ENCODE measurements at regions not wholly inside any gene's neighbourhood (a gene's known extent, or its start where the extent isn't known, plus 50 kb on each side); places are given as distances from the start of the nearest gene placed in this dataset.

DNA sequence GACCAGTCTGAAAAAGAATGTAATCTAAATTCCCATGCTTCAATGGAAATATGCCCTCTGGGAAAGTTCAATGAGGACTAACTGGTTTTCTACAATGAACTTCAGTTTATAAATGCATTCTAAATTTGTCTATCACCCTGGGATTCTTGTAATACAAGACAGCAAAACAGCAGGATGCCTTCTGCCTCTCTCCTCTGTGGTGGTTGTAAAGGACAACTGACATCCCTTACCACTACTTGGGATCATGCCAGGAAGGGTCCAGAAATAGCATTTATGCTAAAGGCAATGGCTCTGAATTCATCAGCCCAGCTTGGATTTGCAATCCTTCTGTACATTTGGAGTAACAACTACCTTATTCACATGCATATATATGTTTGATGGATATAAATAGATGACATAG lies 97.3 kb upstream of the ADAMTS16 start:
- no peak for DNase-seq

DNA sequence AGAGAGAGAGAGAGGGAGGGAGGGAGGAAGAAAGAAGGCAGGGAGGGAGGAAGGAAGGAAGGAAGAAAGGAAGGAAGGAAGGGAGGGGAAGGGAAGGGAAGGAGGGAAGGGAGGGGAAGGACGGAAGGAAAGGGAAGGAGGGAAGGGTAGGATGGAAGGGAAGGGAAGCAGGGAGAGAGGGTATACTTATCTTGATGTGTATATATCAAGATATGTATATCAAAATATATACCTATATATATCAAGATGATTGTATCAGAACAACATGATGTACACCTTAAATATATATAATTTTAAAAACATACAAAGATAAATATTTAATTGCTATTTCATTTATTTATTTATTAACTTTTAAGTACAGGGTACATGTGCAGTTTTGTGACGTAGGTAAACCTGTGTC lies 96.8 kb upstream of the ADAMTS16 start:
- no peak for DNase-seq

DNA sequence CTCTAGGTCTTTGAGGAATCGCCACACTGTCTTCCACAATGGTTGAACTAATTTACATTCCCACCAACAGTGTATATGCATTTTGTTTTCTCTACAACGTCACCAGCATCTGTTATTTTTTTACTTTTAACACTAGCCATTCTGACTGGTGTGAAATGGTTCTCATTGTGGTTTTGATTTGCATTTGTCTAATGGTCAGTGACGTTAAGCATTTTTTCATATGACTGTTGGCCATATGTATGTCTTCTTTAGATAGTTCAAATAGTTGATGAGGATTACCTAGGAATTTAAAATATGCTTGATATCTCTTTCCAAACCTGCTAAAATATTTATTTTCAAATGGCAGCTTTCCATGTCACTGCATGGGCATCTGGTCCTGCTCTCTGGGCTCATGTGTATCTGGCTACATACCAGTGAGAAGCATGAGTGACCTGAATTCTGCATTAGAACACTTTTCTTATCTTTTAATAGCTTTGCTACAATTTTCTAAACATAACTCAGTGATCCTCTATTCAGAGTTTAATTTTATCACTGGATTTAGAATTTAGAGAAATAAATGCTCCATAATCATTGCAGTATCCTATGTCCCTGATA lies 95.8 kb upstream of the ADAMTS16 start:
- no peak for DNase-seq

DNA sequence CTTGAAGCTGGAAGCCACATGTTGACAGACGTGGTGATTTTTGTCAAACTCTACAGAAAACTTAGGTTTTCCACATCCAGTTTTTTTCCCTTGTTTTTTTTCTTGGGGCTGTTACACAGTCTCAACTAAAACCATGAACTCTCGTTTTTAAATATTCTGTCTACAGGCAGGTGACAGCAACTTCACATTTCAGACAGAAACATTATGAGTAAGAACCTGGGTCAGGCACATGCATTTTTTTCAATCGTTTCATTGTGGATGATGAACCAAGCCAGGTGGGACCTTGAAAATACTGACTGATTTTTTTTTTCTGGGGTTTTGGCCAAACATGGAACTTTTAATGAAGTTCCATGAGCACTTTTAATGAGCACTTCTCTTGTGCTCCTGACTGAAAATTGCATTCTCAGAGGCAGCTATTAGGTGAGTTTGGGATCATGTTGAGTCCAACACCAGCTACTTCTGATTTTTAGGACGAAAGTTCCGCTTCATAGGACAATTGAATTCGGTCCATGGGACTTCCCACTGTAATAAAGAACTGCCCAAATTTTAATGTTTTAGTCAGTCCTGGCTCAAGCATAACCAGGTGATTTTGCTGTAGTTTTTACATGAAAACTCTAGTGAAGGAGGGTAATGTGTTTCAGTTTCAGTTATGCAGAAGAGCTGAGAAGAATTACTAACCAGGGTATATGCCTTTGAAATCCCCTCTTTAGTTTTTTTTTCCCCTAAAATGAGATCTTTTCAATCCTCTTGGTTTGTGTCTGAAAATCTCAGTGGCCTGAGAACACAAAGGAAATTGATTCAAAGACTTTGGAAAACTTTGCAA lies 93.2 kb upstream of the ADAMTS16 start:
- DNase-seq, result no peak

DNA sequence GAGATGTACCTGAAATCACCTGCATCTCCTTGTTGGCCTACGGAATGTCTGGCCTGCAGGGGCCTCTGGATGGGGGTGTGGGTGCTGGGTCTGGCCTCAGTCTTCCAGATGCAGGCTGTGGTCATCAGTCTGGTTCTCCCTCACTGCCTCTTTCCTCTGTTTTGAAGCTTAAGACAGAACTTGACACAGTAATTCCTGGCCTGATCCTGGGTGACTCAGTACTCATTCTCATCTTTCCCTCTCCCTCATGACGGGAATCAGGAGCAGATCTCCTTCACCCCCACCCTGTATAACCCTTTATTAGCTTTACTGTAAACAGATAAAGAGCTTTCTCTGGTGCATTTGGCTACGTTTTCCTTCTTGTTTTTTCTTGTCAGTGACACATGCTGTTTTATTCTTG lies 89.3 kb upstream of the ADAMTS16 start:
- DNase-seq, result no peak

DNA sequence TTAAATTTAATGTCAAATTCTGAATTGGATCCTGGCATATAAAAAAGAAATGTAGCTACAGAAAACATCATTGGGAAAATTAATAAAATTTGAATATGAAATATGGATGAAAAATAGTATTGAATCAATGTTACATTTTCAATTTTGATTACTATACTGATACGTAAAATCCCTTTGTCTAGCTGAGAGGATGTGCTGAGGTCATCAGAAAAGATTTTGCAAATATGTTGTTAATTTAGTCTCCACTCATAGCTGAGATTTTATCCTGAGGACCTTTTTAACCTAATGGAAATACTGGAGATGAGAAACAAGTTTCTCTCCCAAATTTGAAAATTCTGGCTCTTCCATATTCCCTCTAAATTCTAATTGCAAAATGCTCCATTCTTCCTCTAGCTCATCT lies 84.4 kb upstream of the ADAMTS16 start:
- no peak for DNase-seq

DNA sequence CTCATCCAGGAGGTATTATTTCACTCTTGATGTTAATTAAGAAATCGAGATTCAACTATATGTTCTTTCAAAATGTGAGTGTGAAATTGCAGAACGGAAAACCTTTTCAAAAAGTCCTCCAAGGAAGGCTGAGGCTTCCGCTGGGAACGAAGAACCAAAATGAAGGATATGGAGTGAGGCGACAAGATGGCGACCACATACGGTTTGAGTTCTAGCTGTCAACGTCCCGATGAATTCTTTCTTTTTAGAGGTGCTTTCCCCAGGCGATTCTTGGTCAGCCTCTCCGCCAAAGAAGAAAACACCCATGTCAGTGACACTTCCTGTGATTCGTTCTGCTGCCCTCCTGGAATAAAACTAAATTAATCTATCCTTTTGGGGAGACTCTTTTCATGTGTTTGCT lies 78.3 kb upstream of the ADAMTS16 start:
- DNase-seq, result no peak

DNA sequence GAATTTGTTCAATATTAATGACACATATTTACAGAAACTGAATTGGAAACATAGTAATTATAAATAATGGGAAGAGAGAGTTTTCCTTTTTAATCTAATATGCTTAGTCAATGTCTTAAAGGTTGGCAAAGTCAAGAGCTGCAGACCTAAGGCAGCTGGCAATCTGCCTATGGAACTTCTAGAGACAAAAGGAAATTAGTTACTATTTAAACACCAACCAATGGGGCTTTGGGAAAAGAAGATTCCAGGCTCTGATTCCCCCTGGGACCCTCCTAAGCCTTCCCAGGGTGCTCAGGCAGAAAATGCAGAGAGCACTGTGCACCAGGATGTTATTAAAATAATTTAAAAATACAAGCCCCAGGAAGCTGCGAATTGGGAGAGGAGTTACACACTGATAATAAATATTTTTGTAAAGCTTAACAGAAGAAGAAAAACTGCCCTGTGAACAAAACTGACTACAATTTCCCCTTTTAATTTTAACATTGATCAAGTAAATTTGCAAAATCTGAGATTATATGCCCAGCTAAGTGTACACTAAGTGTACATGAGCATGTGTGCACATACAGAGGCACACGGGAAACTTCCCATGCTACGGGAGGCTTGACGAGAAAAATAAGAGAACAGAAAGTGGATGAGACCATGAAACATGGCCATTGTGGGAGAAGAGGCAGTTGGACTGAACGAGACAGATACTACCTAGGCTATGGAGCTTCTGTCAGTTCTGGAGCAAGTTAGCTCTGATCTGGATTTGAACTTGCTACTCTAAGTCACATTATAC lies 77.4 kb upstream of the ADAMTS16 start:
- no peak for DNase-seq

DNA sequence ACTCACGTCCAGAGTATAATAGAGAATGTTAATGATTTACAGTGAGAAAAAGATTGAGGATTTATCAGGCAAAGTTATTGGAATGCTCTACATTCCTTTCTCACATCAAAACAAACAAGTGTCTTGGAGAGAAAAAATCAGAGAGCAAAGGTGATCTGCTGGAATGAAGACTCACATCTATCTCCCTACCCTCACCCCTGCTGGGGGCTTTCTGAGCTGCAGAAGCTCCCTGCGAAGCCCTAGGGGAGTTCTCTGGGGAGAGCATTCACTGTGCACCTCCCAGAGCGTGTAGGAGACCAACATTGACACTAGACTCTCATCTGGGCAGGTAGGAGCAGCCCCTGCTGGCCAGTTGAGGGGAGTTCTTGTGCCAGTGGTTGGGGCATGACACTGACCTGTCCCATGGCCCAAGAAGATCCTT lies 76.6 kb upstream of the ADAMTS16 start:
- no peak for DNase-seq

DNA sequence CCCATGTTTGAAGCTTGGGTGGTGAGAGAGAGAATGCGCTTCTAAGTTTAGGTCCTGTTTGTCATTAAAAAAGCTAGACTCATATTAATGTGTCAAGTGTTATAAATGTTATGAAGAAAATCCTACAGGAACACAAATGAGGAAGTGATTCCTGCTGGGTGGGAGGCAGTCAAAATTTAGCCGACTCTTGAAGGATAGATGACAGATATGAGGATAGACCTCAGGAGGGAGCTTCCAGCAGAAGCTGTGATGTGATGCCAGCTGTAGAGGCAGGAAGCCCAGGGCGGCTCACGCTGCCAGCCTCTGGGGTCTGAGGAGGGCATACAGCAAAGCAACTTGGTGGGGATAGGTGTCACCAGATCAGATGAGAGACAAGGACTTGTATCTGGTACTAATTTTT lies 74.7 kb upstream of the ADAMTS16 start:
- DNase-seq, result no peak

DNA sequence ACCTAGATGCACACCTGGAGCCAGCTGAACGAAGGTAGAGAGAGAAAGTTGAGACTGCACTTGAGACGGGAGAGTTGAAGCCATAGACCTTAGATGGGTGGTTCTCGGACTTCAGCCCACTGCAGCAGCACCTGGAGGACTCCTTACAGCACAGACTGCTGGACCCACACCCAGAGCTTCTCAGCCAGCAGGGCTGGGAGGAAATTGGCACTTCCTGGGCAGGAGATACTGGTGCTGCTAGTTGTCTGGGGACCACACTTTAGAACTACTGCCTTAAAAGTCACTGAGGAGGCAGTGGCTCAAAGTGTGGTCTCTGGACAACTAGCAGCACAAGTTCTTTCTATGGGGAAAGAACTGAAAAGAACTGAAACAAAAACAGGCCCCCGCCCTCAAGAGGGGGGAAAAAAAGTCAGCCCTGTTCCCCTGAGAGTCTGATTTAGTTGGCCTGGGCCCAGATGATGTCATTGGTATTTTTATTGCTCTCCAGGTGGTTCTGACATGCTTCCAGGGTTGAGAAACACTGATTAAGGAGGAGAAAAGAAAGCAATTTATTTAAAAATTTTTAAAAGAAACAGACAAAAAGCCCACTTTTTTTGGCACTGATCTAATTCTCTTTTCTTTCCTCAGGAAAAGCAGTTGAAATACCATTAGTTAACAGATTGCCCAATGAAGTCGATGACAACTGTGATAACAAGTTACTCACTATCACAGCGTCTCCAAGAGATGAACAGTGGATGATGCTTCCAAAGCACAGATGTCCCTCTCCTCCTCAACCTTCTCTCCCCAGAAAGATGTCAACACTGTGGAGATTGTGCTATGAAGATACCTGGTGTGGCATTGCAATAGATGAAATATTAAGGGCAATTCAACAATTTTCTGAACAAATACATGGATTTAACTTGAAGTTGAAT lies 73.6 kb upstream of the ADAMTS16 start:
- DNase-seq, result no peak

DNA sequence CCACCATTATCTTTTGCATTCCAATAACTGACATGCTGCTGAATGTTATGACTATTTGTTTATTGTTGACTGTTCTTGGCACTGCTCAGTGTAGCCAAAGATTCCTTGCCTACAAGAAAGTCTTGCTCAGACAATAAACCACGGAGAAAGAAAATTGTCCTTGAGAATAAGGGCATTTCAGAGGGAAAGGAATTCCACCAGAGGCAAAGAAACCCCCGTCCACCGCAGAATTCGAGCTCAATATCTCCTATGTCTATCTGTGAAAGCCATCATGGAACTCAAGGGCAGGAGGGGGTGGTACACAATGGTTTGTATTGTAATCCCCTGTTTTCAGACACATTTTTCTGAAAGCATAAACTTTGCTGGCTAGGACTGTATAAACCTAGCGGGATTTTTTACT lies 70.3 kb upstream of the ADAMTS16 start:
- no peak for DNase-seq

DNA sequence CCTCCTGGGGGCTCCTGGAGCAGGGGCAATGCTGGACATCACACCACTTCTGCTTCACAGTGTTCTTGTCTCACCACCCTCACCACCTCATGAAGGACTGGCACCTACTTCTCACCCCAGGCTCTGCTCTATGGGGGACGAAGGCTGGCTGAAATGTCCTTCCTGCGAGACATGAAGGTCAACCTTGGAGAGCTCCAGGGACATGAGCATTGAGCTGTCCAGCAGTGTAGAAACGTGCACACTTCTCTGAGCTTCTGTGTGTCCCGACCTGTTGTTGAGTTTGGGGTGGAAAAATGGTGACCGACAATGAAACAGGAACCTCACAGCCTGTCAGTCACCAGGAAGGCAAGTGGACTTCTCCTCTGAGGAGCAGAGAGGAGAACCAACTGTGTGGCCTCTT lies 68.6 kb upstream of the ADAMTS16 start:
- DNase-seq, result no peak

DNA sequence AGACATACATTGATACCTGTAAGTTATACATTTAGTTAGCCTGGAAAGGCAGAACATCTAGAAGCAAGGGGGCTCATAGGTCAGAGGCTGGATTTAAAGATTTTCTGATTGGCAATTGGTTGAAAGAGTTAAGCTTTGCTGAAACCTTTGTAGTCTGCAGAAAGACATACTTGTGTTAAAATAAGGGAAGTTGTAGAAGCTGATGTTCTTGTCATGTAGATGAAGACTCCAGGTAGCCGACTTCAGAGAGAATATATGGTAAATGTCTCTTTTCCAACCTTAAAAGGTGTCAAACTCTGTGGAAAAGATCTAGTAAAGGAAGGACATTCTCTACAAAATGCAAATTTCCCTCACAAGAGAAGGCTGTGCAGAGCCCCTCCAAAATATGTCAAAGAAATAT lies 62.9 kb upstream of the ADAMTS16 start:
- no peak for DNase-seq

DNA sequence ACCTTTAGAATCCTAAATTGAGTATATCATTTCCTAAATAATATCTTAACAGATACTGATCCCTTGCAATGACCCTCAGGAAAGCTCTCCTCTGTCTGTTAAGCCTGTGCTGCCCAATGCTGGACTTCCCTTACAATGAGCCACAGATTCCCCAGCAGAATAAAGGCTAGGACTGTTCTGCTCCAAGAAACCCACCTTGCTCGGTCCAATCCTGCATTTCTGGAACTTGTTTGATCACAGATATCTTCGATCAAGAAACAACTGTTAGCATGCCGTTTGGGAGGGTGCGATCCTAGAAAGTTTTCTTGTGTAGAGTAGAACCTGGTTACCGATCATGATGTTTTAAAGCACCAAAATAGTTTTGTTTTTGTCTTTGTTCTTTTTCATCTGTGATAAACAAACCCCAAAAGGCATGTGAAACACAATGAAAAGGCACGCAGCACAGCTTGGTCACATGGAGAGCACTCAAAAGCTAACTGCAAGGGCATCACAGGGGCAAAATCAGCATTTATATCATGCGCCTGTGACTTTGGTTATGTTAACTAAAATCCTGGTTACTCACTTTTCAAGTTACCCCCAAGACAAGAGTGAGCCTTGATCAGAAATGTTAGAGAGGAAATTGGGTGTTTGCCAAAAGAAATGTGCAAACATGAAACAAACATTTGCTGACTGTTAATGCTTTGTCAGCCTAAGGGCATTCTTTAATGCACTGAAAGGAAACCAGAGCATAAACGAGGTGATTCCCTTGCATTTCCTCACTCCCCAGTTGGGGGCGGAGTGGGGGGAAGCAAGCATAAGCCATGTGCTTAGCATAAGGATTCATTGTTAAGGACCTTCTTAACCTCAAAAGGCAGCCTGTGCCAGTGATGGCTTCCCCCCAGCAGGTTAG lies 61.9 kb upstream of the ADAMTS16 start:
- no peak for DNase-seq

DNA sequence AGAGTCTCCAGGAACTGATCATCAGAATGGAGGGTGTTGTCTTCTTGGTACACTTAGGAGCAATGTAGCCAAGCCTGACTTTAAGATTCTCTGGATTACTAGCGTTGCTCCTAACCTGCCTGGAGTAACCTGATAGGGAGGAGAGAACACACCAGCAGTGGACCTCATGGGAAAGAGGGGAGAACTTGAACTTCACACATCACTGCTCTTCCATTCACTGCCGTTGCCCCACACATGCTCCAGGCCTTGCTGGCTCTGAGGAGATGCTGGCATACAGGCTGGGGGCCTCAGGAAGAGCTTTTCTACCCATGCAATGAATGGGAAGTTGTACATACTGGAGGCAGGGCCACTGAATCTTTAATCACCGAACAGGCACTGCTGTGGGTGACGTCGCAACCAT lies 60.3 kb upstream of the ADAMTS16 start:
- DNase-seq, result no peak

DNA sequence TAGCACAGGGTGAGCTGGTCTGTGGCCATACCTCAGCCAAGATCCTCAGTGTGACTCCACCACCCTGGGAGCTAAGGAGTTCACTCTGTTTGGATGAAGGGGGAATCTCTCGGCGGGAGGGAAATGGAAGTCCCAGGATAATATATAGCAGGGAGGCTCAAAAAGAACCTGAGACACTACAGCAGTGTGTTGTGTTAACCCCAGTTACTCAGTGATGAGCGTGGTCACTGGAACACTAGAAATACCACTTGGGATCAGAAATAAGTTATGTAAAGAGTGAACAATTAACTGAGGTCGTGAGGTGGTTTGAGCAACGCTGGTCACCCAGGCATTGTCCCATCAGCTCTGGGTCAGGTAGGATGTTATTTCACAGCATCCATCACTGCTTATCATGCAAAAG lies 59.3 kb upstream of the ADAMTS16 start:
- DNase-seq, result no peak

DNA sequence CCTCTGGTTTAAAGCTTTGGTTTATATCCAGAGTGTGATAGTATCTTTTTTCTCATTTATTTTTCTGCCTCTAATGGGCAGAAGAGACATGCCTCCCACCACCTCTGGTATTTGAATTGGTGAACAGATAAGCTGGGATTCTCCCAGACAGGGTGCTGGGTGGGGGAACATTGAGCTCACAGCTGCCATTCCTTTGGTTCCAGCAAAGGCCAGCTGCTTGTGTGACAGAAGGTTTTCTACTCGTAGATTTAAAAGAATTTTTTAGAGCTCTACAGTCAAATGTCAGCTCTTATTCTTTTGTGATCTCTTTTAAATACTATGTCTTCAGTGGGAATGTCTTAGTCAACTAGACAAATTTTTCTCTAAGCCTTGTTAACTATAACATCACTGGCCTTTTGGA lies 54.7 kb upstream of the ADAMTS16 start:
- DNase-seq, result no peak

DNA sequence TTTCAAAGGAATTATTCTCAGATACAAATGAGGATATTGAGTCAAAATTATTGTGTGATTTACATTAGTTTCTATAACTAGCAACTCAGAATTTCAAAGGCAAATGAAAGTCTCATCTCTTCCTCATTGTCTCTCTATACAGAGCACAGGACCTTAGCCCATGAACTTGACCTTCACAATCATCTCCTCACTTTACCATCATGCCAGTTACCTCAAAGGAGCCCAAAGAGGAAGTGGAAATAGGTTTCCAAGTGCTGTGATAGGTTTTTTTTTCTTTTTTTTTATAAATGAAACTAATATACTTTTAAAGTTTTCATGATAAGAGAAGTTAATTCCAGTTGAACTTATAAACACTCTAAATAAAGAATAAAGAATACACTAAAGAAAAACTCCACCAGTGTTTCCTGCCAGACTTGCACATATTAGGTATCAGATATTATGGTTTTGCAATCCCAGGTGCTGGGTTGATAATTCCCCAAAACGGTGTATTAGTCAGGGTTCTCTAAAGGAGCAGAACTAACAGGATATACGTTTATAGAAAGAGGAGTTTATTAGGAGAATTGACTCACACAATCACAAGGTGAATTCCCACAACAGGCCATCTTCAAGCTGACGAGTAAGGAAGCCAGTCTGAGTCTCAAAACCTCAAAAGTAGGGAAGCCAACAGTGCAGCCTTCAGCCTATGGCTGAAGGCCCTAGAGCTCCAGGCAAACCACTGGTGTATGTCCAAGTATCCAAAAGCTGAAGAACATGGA lies 50.1 kb upstream of the ADAMTS16 start:
- DNase-seq, result no peak

All from CD4-positive, alpha-beta T cell treated with Interleukin-21 for 1 hour (primary cell).